Sigmoid colon (tissue), 6 donors: ENCODE measurements at regions not wholly inside any gene's neighbourhood (a gene's known extent, or its start where the extent isn't known, plus 50 kb on each side); places are given as distances from the start of the nearest gene placed in this dataset.
A peak's percentile ranks its signal among the peaks of the same experiment; 100 is the strongest.

ENCODE experiments used
- DNase-seq: peaks from one replicate; pipeline ENCODE4 v3.0.0-alpha.2; 2019
- H3K27ac ChIP-seq, 4 donors: fragments of 200-600 bp; sonication (generic); one replicate each; pipeline ENCODE4 v1.5.1; 2016 to 2019; ENCODE audit warnings: mild to moderate bottlenecking in 1 of 4
- H3K27me3 ChIP-seq, 3 donors: fragments of 200-600 bp; sonication (generic); one replicate each; pipeline ENCODE4 v1.5.1; 2019; ENCODE audit warnings: mild to moderate bottlenecking in 1 of 3
- H3K36me3 ChIP-seq, 4 donors: fragments of 200-600 bp; sonication (generic); one replicate each; pipeline ENCODE4 v1.5.1; 2016 to 2019
- H3K4me1 ChIP-seq, 4 donors: fragments of 200-600 bp; sonication (generic); one replicate each; pipeline ENCODE4 v1.5.1; 2017 to 2019
- H3K4me3 ChIP-seq, 4 donors: fragments of 200-600 bp; sonication (generic); one replicate each; pipeline ENCODE4 v1.5.1; 2017 to 2019; ENCODE audit warnings: mild to moderate bottlenecking in 2 of 4, moderate library complexity in 1 of 4
- H3K9me3 ChIP-seq, 4 donors: fragments of 200-600 bp in 3 of 4; sonication (generic) in 3 of 4; one replicate each; pipeline versions ENCODE4 v1.5.1 to v1.6.1; 2013 to 2019
- EP300 ChIP-seq, 4 donors: sonication (generic); formaldehyde crosslinking; IDR thresholded peaks; one replicate each; pipeline ENCODE4 v1.6.1; 2017; ENCODE audit warnings: antibody characterized with exemption in 4 of 4
- POLR2A ChIP-seq, 2 donors: fragments of 450-650 bp; IDR thresholded peaks; one replicate each; pipeline ENCODE4 v1.6.1; 2016; ENCODE audit warnings: antibody characterized with exemption in 2 of 2, mild to moderate bottlenecking in 2 of 2, moderate library complexity in 2 of 2
- POLR2AphosphoS5 ChIP-seq, 4 donors: sonication (generic); formaldehyde crosslinking; IDR thresholded peaks; one replicate each; pipeline ENCODE4 v1.6.1; 2017; ENCODE audit warnings: antibody characterized with exemption in 4 of 4
- WGBS, 2 donors: extraction: QIAGEN DNeasy Blood & Tissue Kit; methylation state at CpG; one replicate each; pipeline ENCODE4 v1.1.7; 2013; 5-methylcytosine and 5-hydroxymethylcytosine counted together
- intact Hi-C: fragments of 100-400 bp; cut with DNase I; formaldehyde crosslinking; loops from one replicate; pipeline ENCODE4 v1.15.1; 2023
- TF ChIP-seq, protein P1 (sequence below), 4 experiments: fragments of 450-650 bp in 3 of 4; fragments of 200-600 bp in 1 of 4; IDR thresholded peaks; one replicate each; pipeline ENCODE4 v1.5.1; 2016 to 2019; ENCODE audit warnings: antibody characterized with exemption in 4 of 4, mild to moderate bottlenecking in 3 of 4, moderate library complexity in 2 of 4
- donor health status: healthy with polysubstance abuse.
- donor health status: healthy.

DNA sequence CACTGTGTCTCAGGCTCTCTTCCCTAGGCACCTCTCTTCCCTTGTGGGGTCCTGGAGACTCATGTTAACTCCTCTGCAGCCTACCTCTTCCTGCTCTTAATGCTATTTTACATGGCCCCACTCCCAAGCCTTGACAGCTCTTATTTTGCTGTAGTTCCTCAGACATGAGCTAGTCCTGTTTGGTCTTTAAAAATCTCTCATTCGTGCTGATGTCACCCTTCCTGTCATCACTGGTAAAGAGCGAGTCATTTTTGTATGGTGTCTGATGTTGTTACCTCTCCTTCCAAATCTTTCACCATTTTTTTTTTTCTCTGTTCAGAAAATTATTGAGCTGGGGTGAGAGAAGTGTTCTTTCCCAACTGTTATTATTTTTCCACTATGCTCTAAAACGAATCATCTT, 84.8 kb upstream of the ZBED5 start:
- DNase-seq: no peak
- TF ChIP-seq EP300 (IDR thresholded peaks at IDR 0.05) (no peak), POLR2A (IDR thresholded peaks at IDR 0.05) (no peak), POLR2AphosphoS5 (IDR thresholded peaks at IDR 0.05) (no peak)
- TF ChIP-seq, protein P1, sequence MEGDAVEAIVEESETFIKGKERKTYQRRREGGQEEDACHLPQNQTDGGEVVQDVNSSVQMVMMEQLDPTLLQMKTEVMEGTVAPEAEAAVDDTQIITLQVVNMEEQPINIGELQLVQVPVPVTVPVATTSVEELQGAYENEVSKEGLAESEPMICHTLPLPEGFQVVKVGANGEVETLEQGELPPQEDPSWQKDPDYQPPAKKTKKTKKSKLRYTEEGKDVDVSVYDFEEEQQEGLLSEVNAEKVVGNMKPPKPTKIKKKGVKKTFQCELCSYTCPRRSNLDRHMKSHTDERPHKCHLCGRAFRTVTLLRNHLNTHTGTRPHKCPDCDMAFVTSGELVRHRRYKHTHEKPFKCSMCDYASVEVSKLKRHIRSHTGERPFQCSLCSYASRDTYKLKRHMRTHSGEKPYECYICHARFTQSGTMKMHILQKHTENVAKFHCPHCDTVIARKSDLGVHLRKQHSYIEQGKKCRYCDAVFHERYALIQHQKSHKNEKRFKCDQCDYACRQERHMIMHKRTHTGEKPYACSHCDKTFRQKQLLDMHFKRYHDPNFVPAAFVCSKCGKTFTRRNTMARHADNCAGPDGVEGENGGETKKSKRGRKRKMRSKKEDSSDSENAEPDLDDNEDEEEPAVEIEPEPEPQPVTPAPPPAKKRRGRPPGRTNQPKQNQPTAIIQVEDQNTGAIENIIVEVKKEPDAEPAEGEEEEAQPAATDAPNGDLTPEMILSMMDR (IDR thresholded peaks at IDR 0.05): no peak
- intact Hi-C loops: no loop called here
- H3K27ac ChIP-seq: peak overlapping the region in 1 of 4 donors; percentile 63
- no peaks in the 10 kb centered on the region for H3K36me3 ChIP-seq
- no peak overlapping the region for H3K4me3 ChIP-seq
- H3K27me3 ChIP-seq: no peaks in the 10 kb centered on the region
- peaks cover 0 to 59% (median 48%) of the 10 kb centered on the region in 4 donors for H3K4me1 ChIP-seq
- H3K9me3 ChIP-seq: no peaks in the 10 kb centered on the region
- WGBS, 2 donors: 81 to 84% methylated on average over 3 of the region's 3 CpGs

DNA sequence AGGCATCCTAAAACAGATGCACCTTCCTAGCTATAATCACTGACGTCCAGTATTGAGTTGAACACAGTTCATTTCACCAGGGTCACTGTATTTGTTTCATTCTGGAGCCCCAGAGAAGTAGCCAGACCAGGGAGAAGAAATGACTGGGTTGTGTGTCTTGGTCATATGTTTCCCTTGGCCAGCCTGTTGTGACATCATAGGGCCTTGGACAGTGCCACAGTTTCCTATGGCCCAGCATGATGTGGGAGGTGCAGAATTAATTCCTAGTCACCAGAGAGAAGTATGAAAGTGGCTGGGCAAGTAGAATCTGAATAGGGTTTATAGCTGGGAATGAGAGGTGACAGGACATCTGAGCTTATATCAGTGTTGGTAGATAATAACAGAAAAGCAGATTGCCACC, 84.0 kb upstream of the ZBED5 start:
- Histone ChIP-seq H3K27ac (peak overlapping the region in 2 of 4 donors; percentile 40 to 63), H3K4me3 (no peak overlapping the region), H3K36me3 (no peaks in the 10 kb centered on the region), H3K27me3 (no peaks in the 10 kb centered on the region), H3K9me3 (no peaks in the 10 kb centered on the region), H3K4me1 (peaks cover 0 to 66% (median 55%) of the 10 kb centered on the region in 4 donors)
- DNase-seq: no peak
- WGBS, 2 donors: 89 to 95% methylated on average over 1 of the region's 1 CpG
- TF ChIP-seq, protein P1 (IDR thresholded peaks at IDR 0.05): no peak
- TF ChIP-seq POLR2A (IDR thresholded peaks at IDR 0.05) (no peak), EP300 (IDR thresholded peaks at IDR 0.05) (no peak), POLR2AphosphoS5 (IDR thresholded peaks at IDR 0.05) (no peak)
- intact Hi-C loops: no loop called here

DNA sequence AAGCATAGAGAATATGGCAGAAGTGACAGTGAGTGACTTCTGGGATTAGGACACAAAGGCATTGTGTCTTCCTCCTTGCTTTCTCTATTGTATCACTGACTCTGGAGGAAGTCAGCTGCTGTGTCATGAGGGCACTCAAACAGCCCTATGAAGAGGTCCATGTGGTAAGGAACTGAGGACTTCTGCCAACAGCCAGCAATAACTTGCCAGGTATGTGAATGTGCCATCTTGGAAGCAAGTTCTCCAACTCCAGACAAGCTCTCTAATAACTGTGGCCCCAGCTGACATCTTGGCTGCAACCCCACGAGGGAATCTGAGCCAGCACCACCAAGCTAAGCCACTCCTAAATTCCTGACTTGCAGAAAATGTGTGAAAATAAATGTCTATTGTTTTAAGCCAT, 83.6 kb upstream of the ZBED5 start:
- intact Hi-C loops: no loop called here
- no peaks in the 10 kb centered on the region for H3K36me3 ChIP-seq
- TF ChIP-seq POLR2A (IDR thresholded peaks at IDR 0.05): no peak
- peak in 3 of 4 donors; percentile 32 to 56 (median 40) for TF ChIP-seq POLR2AphosphoS5 (IDR thresholded peaks at IDR 0.05)
- H3K27ac ChIP-seq: peak overlapping the region in 3 of 4 donors; percentile 21 to 63 (median 40)
- H3K4me1 ChIP-seq: peaks cover 0 to 66% (median 60%) of the 10 kb centered on the region in 4 donors
- H3K9me3 ChIP-seq: no peaks in the 10 kb centered on the region
- peak; percentile 73 for DNase-seq
- WGBS, 2 donors: 51 to 61% methylated on average over 1 of the region's 1 CpG
- no peaks in the 10 kb centered on the region for H3K27me3 ChIP-seq
- H3K4me3 ChIP-seq: no peak overlapping the region

GRCh38 chr11:10938650-10939387, 81.0 kb upstream of the ZBED5 start:
- WGBS, 2 donors: 90 to 95% methylated on average over 5 of the region's 5 CpGs
- no peak overlapping the region for H3K4me3 ChIP-seq
- intact Hi-C loops: loop anchor here (5.0 kb wide), 2 partner anchors 68 to 213 kb away; no protein-coding TSS in a partner anchor
- H3K27ac ChIP-seq: peak overlapping the region in 3 of 4 donors; percentile 72 to 100 (median 97)
- no peaks in the 10 kb centered on the region for H3K27me3 ChIP-seq
- no peaks in the 10 kb centered on the region for H3K9me3 ChIP-seq
- TF ChIP-seq POLR2AphosphoS5 (IDR thresholded peaks at IDR 0.05) (peak; percentile 55 to 86 (median 73)), EP300 (IDR thresholded peaks at IDR 0.05) (peak in 2 of 4 donors; percentile 9 to 54)
- TF ChIP-seq, protein P1 (IDR thresholded peaks at IDR 0.05): no peak
- no peaks in the 10 kb centered on the region for H3K36me3 ChIP-seq
- no peak for DNase-seq
- H3K4me1 ChIP-seq: peaks cover 0 to 60% (median 51%) of the 10 kb centered on the region in 4 donors

DNA sequence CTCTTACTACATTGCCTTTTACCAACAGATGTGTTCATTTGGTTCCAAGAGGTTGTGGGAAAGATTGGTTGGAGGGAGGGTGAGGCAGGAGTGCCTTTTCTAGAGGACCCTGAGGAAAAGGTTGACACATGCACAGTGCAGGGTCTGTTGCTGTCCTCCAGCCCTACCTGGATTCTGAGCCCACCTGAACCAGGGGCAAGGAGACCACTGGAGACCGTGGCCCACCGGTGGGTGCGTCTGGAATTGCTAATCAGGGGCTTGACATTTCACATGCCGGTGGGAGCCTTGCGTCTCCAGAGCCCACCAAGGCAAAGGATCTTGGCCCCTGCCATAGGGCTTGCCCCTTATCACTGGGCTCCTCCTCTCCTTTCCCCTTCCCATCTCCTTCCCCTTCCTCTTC, 80.4 kb upstream of the ZBED5 start:
- no peaks in the 10 kb centered on the region for H3K27me3 ChIP-seq
- no peaks in the 10 kb centered on the region for H3K9me3 ChIP-seq
- H3K4me1 ChIP-seq: peaks cover 0 to 59% (median 52%) of the 10 kb centered on the region in 4 donors
- TF ChIP-seq POLR2A (IDR thresholded peaks at IDR 0.05): no peak
- TF ChIP-seq, protein P1 (IDR thresholded peaks at IDR 0.05): no peak
- TF ChIP-seq EP300 (IDR thresholded peaks at IDR 0.05): no peak
- no peak for TF ChIP-seq POLR2AphosphoS5 (IDR thresholded peaks at IDR 0.05)
- intact Hi-C loops: loop anchor here (5.0 kb wide), 2 partner anchors 69 to 214 kb away; no protein-coding TSS in a partner anchor
- WGBS, 2 donors: 96 to 97% methylated on average over 5 of the region's 5 CpGs
- no peak for DNase-seq
- no peaks in the 10 kb centered on the region for H3K36me3 ChIP-seq
- H3K27ac ChIP-seq: peak overlapping the region in 3 of 4 donors; percentile 72 to 100 (median 97)
- H3K4me3 ChIP-seq: no peak overlapping the region
